Esophagus muscularis mucosa (tissue), 4 donors: ENCODE measurements at regions not wholly inside any gene's neighbourhood (a gene's known extent, or its start where the extent isn't known, plus 50 kb on each side); places are given as distances from the start of the nearest gene placed in this dataset.
"Not testable (repeated sequence)": the region's sequence is repeated elsewhere in the genome, so short reads cannot be mapped to it uniquely, and the experiment has no call there.

Source experiments
- DNase-seq: peaks from one replicate; pipeline ENCODE4 v3.0.0-alpha.2; 2017; ENCODE audit errors: extremely low spot score
- H3K27ac ChIP-seq, 4 donors: fragments of 200-600 bp; sonication (generic); replicated peaks in 1 of 4; 1 replicate in 3 of 4; 2 replicates in 1 of 4; pipeline ENCODE4 v1.5.1; 2016 to 2019; ENCODE audit warnings: mild to moderate bottlenecking in 1 of 4
- H3K27me3 ChIP-seq, 4 donors: fragments of 200-600 bp; sonication (generic); one replicate each; pipeline versions ENCODE4 v1.5.1 to v1.6.0; 2016 to 2019
- H3K36me3 ChIP-seq, 4 donors: fragments of 200-600 bp; sonication (generic); one replicate each; pipeline ENCODE4 v1.5.1; 2016 to 2019
- H3K4me1 ChIP-seq, 4 donors: fragments of 200-600 bp; sonication (generic); one replicate each; pipeline ENCODE4 v1.5.1; 2016 to 2019
- H3K4me3 ChIP-seq, 4 donors: fragments of 200-600 bp; sonication (generic); 1 replicate in 2 of 4; 2 replicates in 2 of 4; pipeline ENCODE4 v1.5.1; 2016 to 2019; ENCODE audit warnings: mild to moderate bottlenecking in 4 of 4, moderate library complexity in 1 of 4
- H3K9me3 ChIP-seq, 4 donors: fragments of 200-600 bp; sonication (generic); 1 replicate in 3 of 4; 2 replicates in 1 of 4; pipeline ENCODE4 v1.5.1; 2016 to 2019
- EP300 ChIP-seq: sonication (generic); formaldehyde crosslinking; IDR thresholded peaks from one replicate; pipeline ENCODE4 v1.6.1; 2017; ENCODE audit warnings: antibody characterized with exemption
- POLR2A ChIP-seq: fragments of 450-650 bp; IDR thresholded peaks from one replicate; pipeline ENCODE4 v1.6.1; 2017; ENCODE audit warnings: antibody characterized with exemption, moderate library complexity, mild to moderate bottlenecking, low read depth
- POLR2AphosphoS5 ChIP-seq, 2 donors: sonication (generic); formaldehyde crosslinking; IDR thresholded peaks; one replicate each; pipeline ENCODE4 v1.6.1; 2017; ENCODE audit warnings: antibody characterized with exemption in 2 of 2
- WGBS: methylation state at CpG from one replicate; pipeline ENCODE4 v1.1.5; 2018; 5-methylcytosine and 5-hydroxymethylcytosine counted together
- intact Hi-C: fragments of 100-400 bp; cut with DNase I; formaldehyde crosslinking; loops from one replicate; pipeline ENCODE4 v1.15.1; 2023
- TF ChIP-seq, protein P1 (sequence below), 3 experiments: fragments of 200-600 bp in 2 of 3; fragments of 450-650 bp in 1 of 3; sonication (generic) in 2 of 3; IDR thresholded peaks; one replicate each; pipeline ENCODE4 v1.5.1; 2017 to 2019; ENCODE audit warnings: antibody characterized with exemption in 3 of 3, mild to moderate bottlenecking in 2 of 3, moderate library complexity in 1 of 3

DNA sequence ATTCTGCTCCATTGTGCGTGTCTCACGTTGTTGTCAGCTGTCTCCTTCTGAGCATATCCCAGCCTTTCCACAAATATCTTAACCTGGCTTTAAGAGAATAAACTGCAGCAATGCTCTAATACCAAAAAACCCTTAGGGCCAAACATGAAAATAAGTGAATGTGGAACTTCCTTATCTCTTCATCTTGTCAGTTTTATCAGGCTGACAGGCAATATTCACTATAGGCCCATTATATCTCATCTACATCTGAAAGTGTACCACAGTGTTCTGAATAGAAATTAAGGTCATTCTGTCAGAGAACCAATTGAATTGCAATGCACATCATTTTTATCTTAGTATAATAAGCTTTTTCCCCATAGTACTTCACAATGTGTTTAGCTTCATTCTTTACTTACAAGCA lies 933.1 kb upstream of the FBXO33 start:
- Histone ChIP-seq H3K4me3 (no peak overlapping the region), H3K27me3 (no peaks in the 10 kb centered on the region), H3K27ac (no peak overlapping the region), H3K9me3 (no peaks in the 10 kb centered on the region), H3K36me3 (no peaks in the 10 kb centered on the region), H3K4me1 (no peaks in the 10 kb centered on the region)
- 72% methylated on average over 2 of the region's 2 CpGs for WGBS
- TF ChIP-seq, protein P1, sequence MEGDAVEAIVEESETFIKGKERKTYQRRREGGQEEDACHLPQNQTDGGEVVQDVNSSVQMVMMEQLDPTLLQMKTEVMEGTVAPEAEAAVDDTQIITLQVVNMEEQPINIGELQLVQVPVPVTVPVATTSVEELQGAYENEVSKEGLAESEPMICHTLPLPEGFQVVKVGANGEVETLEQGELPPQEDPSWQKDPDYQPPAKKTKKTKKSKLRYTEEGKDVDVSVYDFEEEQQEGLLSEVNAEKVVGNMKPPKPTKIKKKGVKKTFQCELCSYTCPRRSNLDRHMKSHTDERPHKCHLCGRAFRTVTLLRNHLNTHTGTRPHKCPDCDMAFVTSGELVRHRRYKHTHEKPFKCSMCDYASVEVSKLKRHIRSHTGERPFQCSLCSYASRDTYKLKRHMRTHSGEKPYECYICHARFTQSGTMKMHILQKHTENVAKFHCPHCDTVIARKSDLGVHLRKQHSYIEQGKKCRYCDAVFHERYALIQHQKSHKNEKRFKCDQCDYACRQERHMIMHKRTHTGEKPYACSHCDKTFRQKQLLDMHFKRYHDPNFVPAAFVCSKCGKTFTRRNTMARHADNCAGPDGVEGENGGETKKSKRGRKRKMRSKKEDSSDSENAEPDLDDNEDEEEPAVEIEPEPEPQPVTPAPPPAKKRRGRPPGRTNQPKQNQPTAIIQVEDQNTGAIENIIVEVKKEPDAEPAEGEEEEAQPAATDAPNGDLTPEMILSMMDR (IDR thresholded peaks at IDR 0.05): no peak
- TF ChIP-seq EP300: no peak
- no peak for TF ChIP-seq POLR2AphosphoS5 (IDR thresholded peaks at IDR 0.05)
- no peak for TF ChIP-seq POLR2A
- DNase-seq: no peak
- intact Hi-C loops: no loop called here

DNA sequence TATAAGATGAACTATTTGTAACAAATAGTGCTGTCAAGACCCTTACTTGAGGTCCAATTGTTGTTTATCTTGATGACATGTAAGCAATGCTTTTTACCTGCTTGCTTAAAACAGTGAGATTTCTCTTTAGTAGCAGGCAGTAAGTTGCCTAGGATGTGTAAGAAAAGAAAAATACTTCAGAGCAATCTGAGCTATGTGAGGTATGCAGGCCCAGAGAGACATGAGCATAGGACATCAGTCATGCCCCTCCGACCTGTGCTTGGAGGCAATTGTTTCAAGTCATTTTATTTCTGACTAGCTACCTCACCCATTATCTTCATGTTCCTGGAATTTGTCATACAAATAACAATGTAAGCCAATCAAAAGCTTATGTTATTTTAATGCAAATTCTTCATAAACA lies 930.6 kb upstream of the FBXO33 start:
- 50% methylated on average over 1 of the region's 1 CpG for WGBS
- intact Hi-C loops: no loop called here

DNA sequence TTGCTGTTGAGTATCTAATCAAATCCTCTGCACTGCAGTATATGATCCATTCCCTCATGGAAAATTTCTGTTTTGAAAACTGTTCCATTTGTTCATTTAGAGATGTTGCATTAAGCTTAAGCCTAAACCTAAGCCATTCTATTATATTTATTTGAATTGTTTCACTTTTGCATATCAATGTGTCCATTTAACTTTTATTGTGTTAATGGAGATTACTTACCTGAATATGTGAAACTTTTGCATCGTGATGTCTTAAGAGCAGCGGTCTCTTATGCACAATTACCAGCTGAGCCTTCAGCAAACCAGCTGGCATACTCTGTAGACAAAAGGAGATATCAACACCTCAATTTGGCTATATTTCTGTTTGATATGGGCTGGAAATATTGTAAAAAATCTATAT lies 922.5 kb upstream of the FBXO33 start:
- Histone ChIP-seq H3K36me3 (no peaks in the 10 kb centered on the region), H3K4me3 (no peak overlapping the region), H3K27me3 (no peaks in the 10 kb centered on the region), H3K27ac (no peak overlapping the region), H3K4me1 (no peaks in the 10 kb centered on the region), H3K9me3 (no peaks in the 10 kb centered on the region)
- intact Hi-C loops: no loop called here
- no peak for DNase-seq
- 61% methylated on average over 2 of the region's 2 CpGs for WGBS
- TF ChIP-seq EP300: no peak
- no peak for TF ChIP-seq POLR2A

More for the DNA sequence above, 930.6 kb upstream of the FBXO33 start:
- no peak overlapping the region for H3K27ac ChIP-seq
- TF ChIP-seq POLR2AphosphoS5 (IDR thresholded peaks at IDR 0.05) (no peak), EP300 (no peak), POLR2A (no peak)
- TF ChIP-seq, protein P1 (IDR thresholded peaks at IDR 0.05): no peak
- no peaks in the 10 kb centered on the region for H3K9me3 ChIP-seq
- H3K4me3 ChIP-seq: no peak overlapping the region
- H3K4me1 ChIP-seq: no peaks in the 10 kb centered on the region
- H3K27me3 ChIP-seq: no peaks in the 10 kb centered on the region
- H3K36me3 ChIP-seq: no peaks in the 10 kb centered on the region
- no peak for DNase-seq

DNA sequence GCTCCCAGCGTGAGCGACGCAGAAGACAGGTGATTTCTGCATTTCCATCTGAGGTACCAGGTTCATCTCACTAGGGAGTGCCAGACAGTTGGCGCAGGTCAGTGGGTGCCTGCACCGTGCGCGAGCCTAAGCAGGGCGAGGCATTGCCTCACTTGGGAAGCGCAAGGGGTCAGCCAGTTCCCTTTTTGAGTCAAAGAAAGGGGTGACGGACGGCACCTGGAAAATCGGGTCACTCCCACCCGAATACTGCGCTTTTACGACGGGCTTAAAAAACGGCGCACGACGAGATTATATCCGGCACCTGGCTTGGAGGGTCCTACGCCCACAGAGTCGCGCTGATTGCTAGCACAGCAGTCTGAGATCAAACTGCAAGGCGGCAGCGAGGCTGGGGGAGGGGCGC lies 915.9 kb upstream of the FBXO33 start:
- 84% methylated on average over 27 of the region's 27 CpGs for WGBS
- H3K9me3 ChIP-seq, H3K36me3 ChIP-seq, H3K4me3 ChIP-seq, H3K4me1 ChIP-seq, DNase-seq, H3K27ac ChIP-seq, H3K27me3 ChIP-seq, intact Hi-C loops: not testable (repeated sequence)

DNA sequence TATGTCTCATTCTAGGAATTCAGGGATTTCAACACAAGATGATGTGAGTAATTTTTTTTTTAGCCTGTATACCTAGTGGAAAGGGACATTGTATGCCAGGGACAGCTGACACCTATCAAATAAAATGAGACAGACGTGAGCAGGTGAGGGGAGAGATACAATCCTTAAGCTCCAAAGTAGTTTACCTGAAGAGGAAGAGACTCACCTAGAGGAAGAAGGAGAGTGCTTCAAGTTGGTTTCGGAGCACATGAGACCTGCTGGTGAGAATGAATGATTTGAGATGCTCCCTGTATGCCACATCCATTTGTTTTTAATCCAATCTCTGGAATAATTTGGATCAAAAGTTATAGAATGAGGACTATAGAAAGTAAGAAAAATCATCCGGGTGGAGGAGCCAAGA lies 915.4 kb upstream of the FBXO33 start:
- Histone ChIP-seq H3K36me3 (no peaks in the 10 kb centered on the region), H3K4me3 (no peak overlapping the region), H3K4me1 (no peaks in the 10 kb centered on the region), H3K27ac (no peak overlapping the region), H3K9me3 (no peaks in the 10 kb centered on the region), H3K27me3 (no peaks in the 10 kb centered on the region)
- WGBS: 84% methylated on average over 3 of the region's 3 CpGs
- intact Hi-C loops: no loop called here
- TF ChIP-seq POLR2AphosphoS5 (IDR thresholded peaks at IDR 0.05): no peak
- TF ChIP-seq POLR2A: no peak
- no peak for TF ChIP-seq EP300
- TF ChIP-seq, protein P1 (IDR thresholded peaks at IDR 0.05): no peak
- no peak for DNase-seq

DNA sequence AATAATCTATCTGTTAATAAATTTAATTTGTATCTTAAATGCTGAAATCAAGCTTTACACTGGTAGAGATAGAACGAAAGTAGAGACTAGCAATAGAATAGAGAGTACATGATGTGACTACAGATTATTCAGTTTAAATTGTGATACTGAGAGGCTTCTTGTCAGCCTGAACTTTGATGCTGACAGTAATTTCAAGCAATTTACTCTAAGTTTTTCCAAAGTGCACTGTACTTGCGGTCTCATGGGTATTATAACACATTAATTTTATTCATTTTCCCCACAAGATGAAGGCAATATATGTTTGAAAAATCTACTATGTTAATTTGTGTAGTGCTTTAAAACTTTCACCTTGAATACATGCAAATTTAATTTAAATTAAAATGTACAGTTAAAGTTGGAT lies 914.0 kb upstream of the FBXO33 start:
- Histone ChIP-seq H3K36me3 (no peaks in the 10 kb centered on the region), H3K27me3 (no peaks in the 10 kb centered on the region), H3K4me3 (no peak overlapping the region), H3K4me1 (no peaks in the 10 kb centered on the region), H3K9me3 (no peaks in the 10 kb centered on the region), H3K27ac (no peak overlapping the region)
- intact Hi-C loops: no loop called here
- WGBS: 94% methylated on average over 2 of the region's 2 CpGs
- no peak for TF ChIP-seq POLR2A
- TF ChIP-seq POLR2AphosphoS5 (IDR thresholded peaks at IDR 0.05): no peak
- TF ChIP-seq, protein P1 (IDR thresholded peaks at IDR 0.05): no peak
- no peak for TF ChIP-seq EP300
- DNase-seq: no peak
